ENCODE measurements at regions not wholly inside any gene's neighbourhood (a gene's known extent, or its start where the extent isn't known, plus 50 kb on each side); places are given as distances from the start of the nearest gene placed in this dataset.
"Not testable (repeated sequence)": the region's sequence is repeated elsewhere in the genome, so short reads cannot be mapped to it uniquely, and the experiment has no call there.

DNA sequence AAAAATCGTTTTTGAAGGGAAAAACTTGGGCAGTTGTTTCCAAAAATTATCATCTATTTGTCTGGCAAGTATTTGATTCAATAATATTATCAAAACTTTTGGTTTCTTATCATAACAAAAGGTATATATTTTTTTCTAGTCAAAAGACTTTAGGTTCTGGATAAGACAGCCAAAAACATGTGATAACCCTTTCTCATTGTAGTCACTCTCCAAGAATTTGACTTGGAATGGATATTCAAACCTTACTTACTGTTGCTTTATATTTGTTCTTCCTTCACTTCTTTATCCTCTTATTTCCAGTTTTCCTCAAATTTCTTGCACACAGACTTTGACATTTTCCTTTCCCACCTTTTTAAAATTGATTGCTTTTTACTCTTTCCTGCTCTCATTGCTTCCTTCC is 140.9 kb upstream of the FAM3C start:
- intact Hi-C loops (cut with DNase I) = no loop called here
- no peak for DNase-seq

DNA sequence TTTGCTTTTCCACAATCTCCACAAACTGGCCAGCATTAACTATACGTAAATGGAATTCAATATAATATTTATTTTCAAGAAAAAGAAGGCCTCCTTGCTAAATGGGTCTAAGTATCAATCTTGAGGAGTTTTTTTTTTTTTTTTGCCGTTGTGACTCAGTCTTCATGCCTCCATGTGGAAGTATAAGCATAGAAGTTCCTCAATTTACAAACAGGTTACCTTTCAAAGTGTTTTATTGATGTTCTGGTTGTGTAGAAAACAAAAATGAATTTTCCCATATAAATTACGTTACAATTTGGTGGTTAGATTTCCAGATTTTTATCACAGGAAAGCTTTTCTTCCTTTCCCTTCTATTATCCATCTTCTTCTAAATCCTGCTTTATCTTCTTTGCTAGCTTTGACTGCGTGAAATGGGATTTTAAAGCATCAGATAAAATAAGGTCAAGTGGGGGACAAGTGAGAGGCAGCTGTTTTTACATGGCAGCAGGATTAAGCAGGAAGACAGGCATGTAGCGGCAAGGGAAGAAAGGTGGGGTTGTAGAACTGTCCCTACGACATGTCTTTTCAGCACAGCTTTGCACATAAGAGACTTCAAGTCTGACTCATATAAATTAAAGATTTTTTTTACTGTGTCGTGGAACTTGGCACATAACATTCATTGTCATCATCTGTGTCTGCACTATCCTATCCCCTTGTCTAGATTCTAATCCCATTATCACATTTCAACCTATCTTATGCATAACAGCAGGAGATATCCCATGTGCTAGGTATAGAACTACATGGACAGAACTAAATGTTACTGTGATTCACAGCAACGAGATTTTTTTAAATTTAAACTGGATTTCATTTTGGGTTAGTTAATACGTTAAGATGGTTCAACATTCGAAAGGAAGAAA is 135.3 kb upstream of the FAM3C start:
- intact Hi-C loops (cut with DNase I) = no loop called here
- DNase-seq = no peak

DNA sequence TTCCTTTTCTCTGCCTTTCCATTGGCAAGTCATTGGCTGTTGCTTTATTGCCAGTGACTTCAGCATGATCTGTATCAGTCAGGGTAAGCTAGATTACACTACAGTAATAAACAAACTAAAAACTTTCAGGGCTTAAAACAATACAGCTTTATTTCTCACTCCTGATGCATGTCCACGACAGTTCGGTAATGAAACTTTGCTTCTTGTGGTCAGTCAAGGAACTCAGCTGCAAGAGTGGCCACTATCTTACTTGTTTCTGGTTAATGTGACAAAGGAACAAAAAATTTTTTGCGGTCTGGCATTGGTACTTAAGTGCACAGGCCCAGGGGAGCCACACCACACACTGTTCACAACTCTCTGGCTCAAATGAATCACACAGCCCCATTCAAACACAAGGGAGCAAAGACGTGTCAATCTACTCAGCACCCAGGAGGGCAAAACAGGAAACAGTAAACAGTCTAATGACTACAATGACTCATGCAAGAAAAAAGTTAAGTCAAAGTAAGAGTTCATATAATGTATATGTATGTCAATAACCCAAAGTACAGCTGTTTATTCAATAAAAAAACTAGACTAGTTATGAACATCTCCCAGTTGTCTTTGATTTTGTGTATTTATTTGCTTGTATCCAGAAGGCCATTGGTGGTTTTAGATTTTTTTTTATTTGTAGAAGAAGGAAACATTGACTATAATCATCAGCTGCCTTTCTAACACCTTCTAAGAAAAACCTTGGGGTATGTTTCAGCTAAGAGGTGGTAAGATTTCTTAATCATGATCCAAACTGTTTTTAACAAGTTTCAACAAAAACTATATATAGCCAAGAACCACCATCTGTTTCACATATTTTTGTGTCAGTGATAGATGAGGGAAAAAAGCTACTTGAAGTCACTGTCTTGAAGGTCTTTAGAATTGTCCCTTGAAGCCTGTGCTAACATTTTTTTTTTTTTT is 134.4 kb upstream of the FAM3C start:
- intact Hi-C loops (cut with DNase I) = no loop called here
- no peak for DNase-seq

DNA sequence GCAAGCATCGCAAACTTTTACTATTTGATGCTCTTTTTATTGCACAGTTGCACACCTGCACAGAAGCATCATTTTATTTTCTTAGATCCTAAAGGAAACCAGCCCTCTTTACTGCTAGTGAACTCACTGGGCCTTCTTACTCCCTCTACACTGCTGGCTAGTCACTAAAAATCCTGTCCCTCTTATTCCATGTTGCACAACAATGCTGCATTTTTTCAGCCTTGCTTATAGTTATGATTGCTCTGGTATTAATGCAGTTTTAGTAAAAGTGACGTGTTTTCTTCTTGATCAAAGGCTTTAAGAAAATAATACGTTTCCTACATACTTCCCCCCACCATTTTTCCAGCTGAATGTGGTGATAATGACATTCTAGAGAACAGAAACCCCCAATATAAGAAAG is 132.9 kb upstream of the FAM3C start:
- DNase-seq = no peak
- intact Hi-C loops (cut with DNase I) = no loop called here

DNA sequence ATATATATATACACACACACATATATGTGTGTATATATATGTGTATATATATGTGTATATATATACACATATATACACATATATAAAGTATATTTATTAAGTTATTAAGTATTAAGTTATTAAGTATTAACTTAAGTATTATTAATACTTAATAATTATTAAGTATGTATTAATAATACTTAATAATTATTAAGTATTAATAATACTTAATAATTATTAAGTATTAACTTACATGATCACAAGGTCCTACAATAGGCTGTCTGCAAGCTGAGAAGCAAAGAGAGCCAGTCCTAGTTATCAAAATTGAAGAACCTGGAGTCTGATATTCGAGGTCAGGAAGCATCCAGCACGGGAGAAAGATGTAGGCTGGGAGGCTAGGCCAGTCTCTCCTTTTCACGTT is 130.1 kb upstream of the FAM3C start:
- intact Hi-C loops (cut with DNase I); DNase-seq: not testable (repeated sequence)

DNA sequence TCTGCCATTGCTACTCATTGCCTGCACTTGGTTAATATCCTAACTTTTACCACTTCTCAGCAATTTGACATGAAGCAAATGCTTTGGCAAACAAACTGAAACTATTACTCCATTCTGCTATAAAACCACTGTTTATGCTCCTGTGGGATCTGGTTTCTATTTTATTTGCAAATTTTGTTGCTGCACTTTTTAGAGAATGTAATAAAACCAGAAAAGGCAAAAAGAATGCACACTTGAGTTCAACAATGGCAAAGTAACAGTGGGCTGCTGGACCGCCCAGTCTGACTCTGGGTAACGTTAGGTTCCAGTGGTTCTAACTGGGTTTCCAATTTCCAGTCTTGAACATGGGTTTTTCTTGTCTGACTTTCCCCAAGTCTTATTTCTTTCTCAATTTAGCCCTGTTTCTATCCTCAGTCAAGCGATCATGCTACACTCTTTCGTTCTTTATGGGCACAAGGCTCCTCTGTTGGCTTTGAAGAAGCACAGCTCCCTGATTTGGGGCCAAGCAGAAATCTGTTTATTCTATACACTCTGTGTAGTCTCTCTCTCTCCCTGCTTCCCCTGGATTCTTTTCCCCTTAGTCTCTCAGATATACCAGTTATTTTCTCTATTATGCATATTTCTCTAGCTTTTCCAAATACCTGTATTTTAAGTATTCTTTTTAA is 129.2 kb upstream of the FAM3C start:
- intact Hi-C loops (cut with DNase I) = no loop called here
- no peak for DNase-seq

DNA sequence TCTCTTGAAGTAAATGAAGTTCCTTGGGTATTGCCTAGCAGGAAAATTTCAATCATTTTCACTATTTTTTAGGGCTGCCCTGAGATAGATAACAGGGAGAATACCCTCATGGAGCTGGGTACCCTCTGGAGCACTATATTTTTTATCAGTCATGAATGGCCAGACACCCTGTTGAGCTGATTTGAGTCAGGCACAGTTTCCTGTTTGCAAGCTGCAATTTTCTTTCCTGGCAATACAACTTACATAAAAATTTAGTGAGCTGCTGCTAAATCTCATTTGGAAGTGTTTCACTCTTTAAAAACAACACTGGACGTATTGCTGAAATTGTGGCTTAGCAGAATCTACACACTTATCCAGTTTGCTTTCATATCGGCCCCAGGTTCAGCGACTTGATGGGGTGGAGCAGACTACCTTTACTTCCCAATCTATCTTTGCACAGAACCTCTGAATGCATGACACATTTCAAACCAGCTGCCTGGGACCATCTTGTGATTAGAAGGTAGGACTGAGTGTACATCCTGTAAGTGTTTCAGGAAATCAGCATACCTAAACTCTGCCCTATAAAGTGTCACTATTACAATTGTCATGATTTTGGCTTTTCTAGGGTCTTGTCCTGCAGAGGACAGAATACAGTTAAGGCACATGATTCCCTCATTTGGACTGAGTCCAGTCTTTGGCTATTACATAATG is 125.7 kb upstream of the FAM3C start:
- intact Hi-C loops (cut with DNase I) = no loop called here

DNA sequence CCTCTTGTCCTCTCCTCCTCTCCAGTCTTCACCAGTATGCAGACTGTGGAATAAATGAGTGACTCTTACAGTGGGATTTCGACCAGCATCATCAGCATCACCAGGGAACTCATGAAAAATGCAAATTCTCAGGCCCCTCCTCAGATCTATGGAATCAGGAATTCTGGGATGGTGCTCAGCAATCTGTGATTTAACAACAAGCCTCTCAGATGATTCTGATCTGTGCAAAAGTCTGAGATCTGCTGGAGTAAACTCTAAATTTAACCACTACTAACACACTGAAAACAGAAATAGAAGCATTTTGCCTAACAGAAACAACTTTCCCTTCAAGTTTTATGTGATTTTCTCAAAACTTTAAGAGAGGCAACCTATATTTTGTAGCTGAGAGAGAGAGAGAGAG is 124.8 kb upstream of the FAM3C start:
- DNase-seq = no peak
- intact Hi-C loops (cut with DNase I) = no loop called here

More for the DNA sequence above, 125.7 kb upstream of the FAM3C start:
- no peak for DNase-seq

DNA sequence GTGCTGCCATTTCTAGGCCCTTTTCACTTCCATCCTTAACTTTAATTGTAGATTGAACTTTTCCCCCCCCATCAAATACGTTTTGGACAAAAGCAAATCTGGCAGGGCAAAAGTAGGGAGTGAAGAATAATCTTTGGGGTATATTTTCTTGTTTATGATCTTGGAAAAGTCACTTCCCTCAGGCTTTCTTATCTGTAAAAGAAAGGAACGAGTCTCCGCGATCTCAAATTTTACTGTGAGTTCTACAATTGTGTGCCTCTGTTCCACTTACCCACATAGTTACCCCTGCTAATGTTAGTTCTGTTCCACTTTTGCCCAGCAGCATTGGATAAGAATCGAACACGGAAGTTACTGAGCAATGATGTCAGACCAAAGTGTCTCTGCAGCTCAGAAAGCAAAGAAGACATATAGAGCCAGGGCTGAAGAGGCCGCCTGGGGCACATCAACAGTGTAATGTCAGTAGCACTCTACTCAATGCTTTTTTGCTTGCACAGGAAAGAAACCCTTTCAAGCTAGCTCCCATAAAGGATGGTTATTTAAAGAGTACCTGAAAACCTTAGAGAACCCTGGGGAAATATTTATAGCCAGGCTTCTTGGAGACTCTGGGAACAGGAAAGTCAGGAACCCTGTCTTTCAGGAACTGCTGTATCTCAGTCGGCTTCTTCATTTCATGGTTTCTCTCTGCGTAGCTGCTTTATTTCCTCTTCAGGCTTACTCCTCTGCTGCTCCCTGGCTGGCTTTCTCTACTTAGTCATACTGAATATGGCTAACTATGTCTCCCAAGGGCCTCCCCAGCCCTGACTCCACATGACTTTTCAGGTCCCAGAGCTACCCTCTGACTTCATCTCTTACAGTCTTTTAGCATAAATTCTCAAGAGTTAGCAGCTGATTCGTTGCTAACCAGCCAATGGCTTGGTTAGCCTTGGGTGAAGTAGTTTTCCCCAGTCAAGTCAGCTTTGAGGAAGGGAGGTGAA is 123.7 kb upstream of the FAM3C start:
- no peak for DNase-seq
- intact Hi-C loops (cut with DNase I) = no loop called here

DNA sequence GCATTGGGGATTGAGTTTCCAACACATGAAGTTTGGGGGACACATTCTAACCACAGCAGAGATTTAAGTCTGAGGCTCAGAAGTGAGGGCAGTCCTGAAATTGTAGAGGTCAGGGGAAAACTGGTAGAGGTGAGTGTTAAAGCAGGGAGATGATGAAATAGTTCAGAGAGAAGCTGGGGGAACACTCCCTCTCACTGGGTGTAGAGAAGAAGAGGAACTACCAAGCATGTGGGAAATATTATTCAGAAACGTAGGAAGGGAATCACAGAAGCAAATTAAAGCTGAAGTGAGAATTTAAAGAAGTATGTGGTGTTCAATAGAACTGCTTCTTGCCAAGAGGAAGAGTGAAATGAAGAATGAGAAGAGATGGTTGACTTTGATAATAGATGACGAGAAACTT is 121.5 kb upstream of the FAM3C start:
- no peak for DNase-seq
- intact Hi-C loops (cut with DNase I) = no loop called here

DNA sequence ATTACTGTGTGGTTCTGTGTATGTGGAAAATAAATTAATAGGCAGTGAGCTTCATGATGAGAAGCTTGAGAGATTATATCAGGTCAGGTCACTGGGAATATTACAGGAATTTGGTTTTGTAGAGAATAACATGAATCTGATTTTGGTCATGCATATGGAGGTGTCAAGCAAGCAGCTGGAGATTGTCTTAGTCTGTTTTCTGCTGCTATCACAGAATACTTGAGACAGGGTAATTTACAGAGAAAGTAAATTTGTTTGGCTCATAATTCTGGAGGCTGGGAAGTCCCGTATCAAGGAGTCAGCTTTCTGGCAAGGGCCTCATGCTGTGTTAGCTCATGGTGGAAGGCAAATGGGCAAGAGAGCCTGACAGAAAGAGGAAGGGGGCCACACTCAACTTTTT is 120.7 kb upstream of the FAM3C start:
- intact Hi-C loops (cut with DNase I) = no loop called here
- no peak for DNase-seq

DNA sequence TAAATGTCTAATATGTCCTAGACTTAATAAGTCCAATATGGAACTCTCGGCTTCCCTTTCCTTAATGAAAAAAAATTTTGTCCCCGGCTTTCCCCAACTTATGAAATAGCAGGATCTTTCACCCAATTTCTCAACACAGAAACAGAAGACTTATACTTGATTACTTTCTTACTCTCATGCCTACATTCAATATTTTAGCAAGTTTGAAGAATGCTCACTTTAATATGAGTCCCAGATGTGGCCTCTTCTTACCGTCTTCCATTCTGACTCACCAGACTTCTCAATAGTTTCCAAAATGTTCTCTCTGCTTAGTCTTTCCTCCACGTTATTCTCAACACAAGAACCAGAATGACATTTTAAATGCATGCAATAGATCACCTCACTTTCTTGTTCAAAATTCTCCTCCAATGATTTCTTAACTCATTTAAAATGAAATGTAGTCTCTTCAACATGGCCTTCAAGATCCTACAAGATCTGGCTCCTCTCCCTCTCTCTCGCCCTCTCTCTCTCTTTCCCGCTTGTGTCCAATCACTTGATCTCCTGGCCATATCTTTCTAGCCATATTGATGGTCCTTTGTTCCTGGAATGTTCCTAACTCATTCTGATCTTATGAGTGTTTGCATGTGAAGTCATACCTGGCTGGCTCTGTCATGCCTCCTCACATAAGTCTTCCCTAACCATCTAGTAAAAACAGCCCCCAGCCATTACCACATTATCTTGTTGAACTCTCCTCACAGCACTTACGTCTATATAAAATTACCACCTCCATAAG is 119.7 kb upstream of the FAM3C start:
- intact Hi-C loops (cut with DNase I) = no loop called here

DNA sequence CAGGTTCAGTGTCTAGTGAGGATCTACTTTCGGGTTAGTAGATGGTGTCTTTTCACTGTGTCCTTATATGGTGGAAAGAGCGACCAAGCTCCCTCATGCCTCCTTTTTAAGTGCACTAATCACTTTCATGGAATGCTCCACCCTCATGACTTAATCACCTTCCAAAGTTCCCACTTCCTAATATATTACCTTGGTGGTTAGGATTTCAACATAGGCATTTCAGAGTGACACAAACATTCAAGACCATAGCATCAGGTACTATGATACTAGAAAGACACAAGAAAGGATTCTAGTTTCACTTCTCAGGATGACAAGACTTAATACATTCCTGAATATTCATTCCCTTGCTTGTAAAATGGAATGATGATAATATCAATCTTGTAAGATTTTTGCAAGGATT is 119.1 kb upstream of the FAM3C start:
- intact Hi-C loops (cut with DNase I) = no loop called here
- no peak for DNase-seq

More for the DNA sequence above, 119.7 kb upstream of the FAM3C start:
- no peak for DNase-seq

DNA sequence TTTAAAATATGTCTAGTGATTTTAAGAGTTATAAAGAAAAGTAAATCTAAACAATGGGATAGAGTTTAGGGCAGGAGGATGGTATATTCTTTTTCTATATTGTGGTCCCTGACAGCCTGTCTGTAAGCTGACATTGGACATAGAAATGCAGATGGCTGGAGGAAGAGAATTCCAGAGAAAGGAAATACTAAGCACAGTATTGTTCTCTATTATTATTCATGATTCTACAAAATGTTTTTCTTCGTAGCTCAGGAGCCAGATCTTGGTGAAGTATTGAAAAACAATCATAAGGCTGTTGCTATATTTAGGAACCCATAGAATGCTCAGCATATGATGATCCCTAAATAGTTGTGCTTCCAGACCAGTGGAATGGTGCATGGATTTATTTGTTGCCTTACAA is 117.0 kb upstream of the FAM3C start:
- intact Hi-C loops (cut with DNase I) = no loop called here
- no peak for DNase-seq

DNA sequence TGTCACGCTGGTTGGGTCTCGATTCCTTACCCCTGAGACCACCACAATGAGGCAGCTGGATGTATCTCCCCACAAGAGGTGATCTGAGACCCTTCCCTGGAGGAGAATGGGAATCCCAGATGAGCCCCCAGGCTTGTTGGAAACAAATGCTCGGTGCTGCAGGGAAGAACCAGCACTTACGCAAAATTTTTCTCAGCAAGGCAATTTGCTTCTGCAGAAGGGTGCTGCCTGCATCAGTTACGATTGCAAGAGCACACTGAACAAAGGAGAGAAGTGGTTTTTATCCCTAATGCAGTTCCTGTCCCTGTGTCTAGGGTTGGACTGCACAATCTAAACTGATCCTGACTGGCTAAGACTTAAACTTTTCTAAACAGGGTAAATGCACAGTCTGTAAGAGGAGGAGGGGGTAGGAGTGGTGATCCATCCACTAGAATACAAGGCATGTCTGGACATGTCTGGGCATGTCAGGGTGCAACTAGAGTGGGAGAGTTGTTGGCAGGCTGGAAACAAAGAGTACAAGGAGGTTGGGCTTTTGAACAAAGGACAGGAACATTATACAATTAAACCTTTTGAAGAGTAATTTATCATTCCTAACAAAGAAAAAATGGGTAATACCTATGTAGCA is 114.9 kb upstream of the FAM3C start:
- intact Hi-C loops (cut with DNase I) = no loop called here
- no peak for DNase-seq

DNA sequence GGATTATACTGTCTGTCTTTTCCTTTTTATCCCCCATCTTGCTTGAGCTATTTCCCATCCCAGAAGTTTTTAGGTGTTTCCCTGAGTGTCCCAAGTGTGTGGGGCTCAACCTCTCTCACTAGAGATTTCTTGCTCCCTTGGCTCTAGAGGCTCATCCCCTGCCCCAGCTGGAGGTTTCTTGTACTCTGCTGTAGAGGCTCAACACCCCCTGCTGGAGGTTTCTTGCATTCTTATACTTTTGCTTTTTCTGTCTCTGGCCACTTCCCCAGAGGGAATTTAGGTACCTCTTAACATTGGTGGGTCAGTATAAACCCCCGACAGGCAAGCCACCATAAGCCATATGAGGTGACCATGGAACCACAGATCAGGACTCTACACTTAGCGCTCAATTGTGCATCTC is 114.2 kb upstream of the FAM3C start:
- peak in 1 of 10 donors; percentile 34 for DNase-seq
- intact Hi-C loops (cut with DNase I) = no loop called here

DNA sequence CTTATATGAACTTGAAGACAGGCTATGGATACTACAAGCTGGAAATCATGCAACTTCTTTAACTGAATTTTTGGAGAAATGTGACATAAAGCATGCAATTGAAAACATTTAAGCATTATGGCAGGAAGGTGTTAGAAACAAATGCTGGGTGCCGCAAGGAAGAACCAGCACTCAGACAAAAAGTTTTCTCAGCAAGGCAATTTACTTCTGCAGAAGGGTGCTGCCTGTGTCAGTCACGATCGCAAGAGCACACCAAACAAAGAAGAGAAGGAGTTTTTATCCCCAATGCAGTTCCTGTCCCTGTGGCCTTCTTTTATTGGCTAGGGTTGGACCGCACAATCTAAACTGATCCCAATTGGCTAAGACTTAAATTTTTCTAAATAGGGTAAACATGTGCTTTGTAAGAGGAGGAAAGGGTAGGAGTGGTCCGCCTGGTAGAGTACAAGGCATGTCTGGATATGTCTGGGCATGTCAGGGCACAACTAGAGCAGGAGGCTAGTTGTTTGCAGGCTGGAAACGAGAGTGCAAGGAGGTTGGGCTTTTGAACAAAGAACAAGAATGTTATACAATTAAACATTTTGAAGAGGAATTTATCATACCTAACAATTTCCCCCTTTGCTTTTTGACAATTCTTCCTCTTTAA is 109.6 kb upstream of the FAM3C start:
- intact Hi-C loops (cut with DNase I) = no loop called here
- DNase-seq = no peak

DNA sequence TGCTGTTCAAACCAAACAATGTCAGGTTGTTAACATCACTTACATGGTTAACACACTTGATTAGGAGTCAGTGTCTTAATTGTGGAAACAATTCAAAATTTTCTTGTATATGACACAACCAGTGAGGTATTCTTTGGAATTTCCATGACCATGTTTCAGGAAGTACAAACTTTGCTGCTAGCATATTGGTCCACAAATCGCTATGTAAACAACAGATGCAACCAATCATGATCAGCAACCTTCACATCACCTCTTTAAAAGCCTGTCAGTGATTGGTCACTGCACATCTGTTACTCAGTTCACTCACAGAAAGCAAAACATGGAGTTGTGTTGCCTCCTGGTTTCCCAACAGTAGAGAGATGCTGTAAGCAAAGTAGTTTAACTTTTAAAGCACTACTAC is 108.9 kb upstream of the FAM3C start:
- intact Hi-C loops (cut with DNase I) = no loop called here
- DNase-seq = no peak

All from posterior cingulate gyrus (tissue), 11 donors.